ENCODE measurements at regions not wholly inside any gene's neighbourhood (a gene's known extent, or its start where the extent isn't known, plus 50 kb on each side); places are given as distances from the start of the nearest gene placed in this dataset.

DNA sequence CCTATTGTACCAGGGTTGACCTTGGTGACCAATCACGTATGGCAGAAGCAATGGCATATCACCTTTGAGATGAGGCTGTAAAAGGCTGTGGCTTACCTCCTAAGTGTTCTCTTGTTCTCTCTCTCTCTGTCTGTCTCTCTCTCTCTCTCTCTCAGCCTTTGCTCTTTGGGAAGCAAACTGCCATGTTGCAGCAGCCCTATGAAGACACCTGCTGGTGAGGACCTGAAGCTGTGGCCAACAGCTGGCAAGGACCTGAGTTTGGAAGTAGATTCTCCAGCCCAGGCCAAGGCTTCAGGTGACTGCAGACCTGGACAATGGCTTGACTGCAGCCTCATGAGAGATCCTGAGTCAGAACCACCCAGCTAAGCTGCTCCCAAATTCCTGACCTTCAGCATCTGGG, 161.4 kb downstream of the GPAM start:
- RAD21 ChIA-PET (ENCODE audit: unreplicated experiment) = no interaction called here
- FAIRE-seq (no peak), DNase-seq (ENCODE audit: low read depth, low spot score) (no peak), ATAC-seq (no peak)
- Histone ChIP-seq H3K4me3 (no peak overlapping the region), H3K4me2 (ENCODE audit: control insufficient read depth, insufficient read depth) (no peak overlapping the region), H2AFZ (ENCODE audit: control insufficient read depth, low read depth, low read length) (no peak overlapping the region), H3K9me3 (replicated peaks; ENCODE audit: control insufficient read depth, insufficient read depth, low read length) (no peaks in the 10 kb centered on the region), H3K4me1 (ENCODE audit: control insufficient read depth, insufficient read depth, low read length) (no peaks in the 10 kb centered on the region), H4K20me1 (ENCODE audit: control insufficient read depth, insufficient read depth) (no peaks in the 10 kb centered on the region), H3K27ac (ENCODE audit: control insufficient read depth, insufficient read depth) (no peak overlapping the region), H3K36me3 (ENCODE audit: control insufficient read depth in 2 of 2, insufficient read depth in 2 of 2, low read length in 1 of 2) (no peaks in the 10 kb centered on the region), H3K27me3 (replicated peaks in 1 of 2; ENCODE audit: control insufficient read depth in 2 of 2, insufficient read depth in 2 of 2, low read length in 1 of 2) (no peaks in the 10 kb centered on the region; a peak in 1 of 4 replicates), H3K9ac (ENCODE audit: control insufficient read depth, insufficient read depth, low read length) (no peak overlapping the region), H3K79me2 (ENCODE audit: control insufficient read depth, insufficient read depth, low read length) (no peaks in the 10 kb centered on the region)
- CTCF ChIA-PET = interaction anchor here (1.2 kb wide), 1 partner anchor 11 kb away, joined by 3 read pairs; no protein-coding TSS in a partner anchor
- intact Hi-C loops (cut with micrococcal nuclease; ENCODE audit: unreplicated experiment) = no loop called here
- POLR2A ChIA-PET = no interaction called here
- BruUV-seq (replicated peaks) = no TSS peak
- WGBS (ENCODE audit: insufficient coverage, insufficient replicate concordance, low lambda C conversion rate, missing lambda C conversion rate) = 0% methylated on average over 1 of the region's 1 CpG
- TF ChIP-seq EZH2 (IDR thresholded peaks at IDR 0.05; ENCODE audit: borderline replicate concordance, control insufficient read depth, low read depth, low read length) = no peak
- TF ChIP-seq PAX5 (IDR thresholded peaks at IDR 0.05; ENCODE audit: borderline replicate concordance, low read depth, low read length) = no peak
- TF ChIP-seq HDGF (IDR thresholded peaks at IDR 0.05) = no peak
- no peak for TF ChIP-seq STAT1 (conservative IDR thresholded peaks at IDR 0.05)
- TF ChIP-seq SREBF2 (IDR thresholded peaks at IDR 0.05; ENCODE audit: low read length) = no peak
- TF ChIP-seq BRCA1 (IDR thresholded peaks at IDR 0.05; ENCODE audit: low read depth, low read length) = no peak
- TF ChIP-seq EGR1 (IDR thresholded peaks at IDR 0.05; ENCODE audit: borderline replicate concordance in 1 of 2, low read depth in 2 of 2, low read length in 2 of 2) = no peak
- no peak for TF ChIP-seq RUNX3 (IDR thresholded peaks at IDR 0.05; ENCODE audit: low read length)
- no peak for TF ChIP-seq POLR2AphosphoS2 (IDR thresholded peaks at IDR 0.05; ENCODE audit: low read depth, low read length)
- no peak for TF ChIP-seq GABPA (IDR thresholded peaks at IDR 0.05; ENCODE audit: low read depth)
- no peak for TF ChIP-seq GATAD2B (conservative IDR thresholded peaks at IDR 0.05; ENCODE audit: low read depth)
- TF ChIP-seq FOXK2 (IDR thresholded peaks at IDR 0.05) = no peak
- no peak for TF ChIP-seq SMAD1 (IDR thresholded peaks at IDR 0.05; ENCODE audit: low read depth, partially characterized antibody)
- TF ChIP-seq SP1 (IDR thresholded peaks at IDR 0.05; ENCODE audit: low read depth, low read length) = no peak
- TF ChIP-seq BCL11A (IDR thresholded peaks at IDR 0.05; ENCODE audit: low read depth, low read length) = no peak
- TF ChIP-seq ZNF217 (IDR thresholded peaks at IDR 0.05) = no peak
- TF ChIP-seq MEF2A (IDR thresholded peaks at IDR 0.05; ENCODE audit: insufficient read depth, low read depth, low read length) = no peak
- no peak for TF ChIP-seq CBFB (IDR thresholded peaks at IDR 0.05; ENCODE audit: low read depth)
- TF ChIP-seq TBL1XR1 (IDR thresholded peaks at IDR 0.05; ENCODE audit: low read depth, low read length) = no peak
- no peak for TF ChIP-seq TARDBP (IDR thresholded peaks at IDR 0.05; ENCODE audit: borderline replicate concordance)
- SMC1A ChIA-PET (ENCODE audit: uncharacterized antibody, unreplicated experiment) = no interaction called here
- in situ Hi-C loops (cut with MboI) = no loop called here
